GM20000 (cell line): ENCODE measurements at regions not wholly inside any gene's neighbourhood (a gene's known extent, or its start where the extent isn't known, plus 50 kb on each side); places are given as distances from the start of the nearest gene placed in this dataset.
"Not testable (repeated sequence)": the region's sequence is repeated elsewhere in the genome, so short reads cannot be mapped to it uniquely, and the experiment has no call there.

Experiments used
- DNase-seq: peaks from one replicate; pipeline ENCODE4 v3.0.0; 2012; ENCODE audit warnings: low spot score
- CTCF ChIP-seq: IDR thresholded peaks from 2 replicates; pipeline ENCODE4 v1.5.1; 2012; ENCODE audit warnings: mild to moderate bottlenecking, control low read depth; ENCODE audit errors: extremely low read depth, missing control alignments

DNA sequence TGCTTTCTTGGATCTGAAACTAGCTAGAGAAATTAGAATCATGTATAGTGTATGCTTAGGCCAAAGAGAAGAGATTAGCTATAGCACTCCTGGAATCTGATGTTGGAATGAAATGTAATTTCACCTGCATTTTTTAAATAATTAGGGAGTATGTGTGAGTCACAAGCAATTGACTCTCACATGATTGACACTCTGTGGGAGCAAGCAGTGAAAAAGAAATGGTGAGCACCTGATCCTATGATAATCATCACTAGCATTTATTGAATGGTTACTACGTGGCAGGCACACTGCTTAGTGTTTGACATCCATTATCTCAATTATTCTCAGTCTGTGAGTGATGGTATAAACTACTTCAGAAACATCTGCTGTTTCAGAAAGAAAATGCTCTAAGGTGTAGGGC lies 176.6 kb downstream of the NRIP1 start:
- no peak for DNase-seq
- no peak for TF ChIP-seq CTCF

GRCh38 chr21:14886001-14886400 lies 178.8 kb downstream of the NRIP1 start:
- no peak for TF ChIP-seq CTCF
- no peak for DNase-seq

DNA sequence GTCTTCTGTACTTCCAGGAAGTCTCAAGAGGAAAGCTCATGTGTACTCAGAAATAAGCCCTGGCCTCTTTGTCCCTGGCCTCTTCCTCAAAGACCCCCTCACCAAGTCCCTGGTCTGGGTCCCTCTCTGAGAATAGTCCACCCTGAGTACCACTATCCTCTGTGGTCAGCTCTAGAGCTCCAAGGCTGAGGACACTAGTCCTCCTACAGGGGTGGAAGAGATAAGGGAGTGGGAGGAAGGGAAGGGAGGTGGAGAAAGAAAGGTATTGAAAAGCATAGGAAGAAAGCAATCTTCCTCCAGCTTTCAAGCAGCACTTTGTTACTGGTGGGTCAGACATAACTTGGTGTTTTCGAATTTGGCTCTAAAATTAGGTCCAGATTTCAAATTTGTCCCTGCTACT lies 181.4 kb downstream of the NRIP1 start:
- no peak for DNase-seq
- no peak for TF ChIP-seq CTCF

DNA sequence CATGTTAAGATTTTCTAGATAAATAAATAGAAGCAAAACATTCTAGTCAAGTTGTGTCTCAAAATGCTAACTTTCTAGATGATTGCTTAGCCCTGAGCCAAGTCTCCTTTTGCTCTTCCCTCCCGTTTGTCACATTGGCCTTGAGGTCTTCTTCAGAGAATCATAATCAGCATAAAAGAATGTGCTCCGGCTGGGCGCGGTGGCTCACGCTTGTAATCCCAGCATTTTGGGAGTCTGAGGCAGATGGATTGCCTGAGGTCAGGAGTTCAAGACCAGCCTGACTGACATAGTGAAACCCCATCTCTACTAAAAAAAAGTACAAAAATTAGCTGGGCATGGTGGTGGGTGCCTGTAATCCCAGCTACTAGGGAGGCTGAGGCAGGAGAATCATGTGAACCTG lies 182.3 kb downstream of the NRIP1 start:
- not testable (repeated sequence) for DNase-seq

GRCh38 chr21:14881863-14882499 lies 182.8 kb downstream of the NRIP1 start:
- DNase-seq: no peak
- no peak for TF ChIP-seq CTCF

DNA sequence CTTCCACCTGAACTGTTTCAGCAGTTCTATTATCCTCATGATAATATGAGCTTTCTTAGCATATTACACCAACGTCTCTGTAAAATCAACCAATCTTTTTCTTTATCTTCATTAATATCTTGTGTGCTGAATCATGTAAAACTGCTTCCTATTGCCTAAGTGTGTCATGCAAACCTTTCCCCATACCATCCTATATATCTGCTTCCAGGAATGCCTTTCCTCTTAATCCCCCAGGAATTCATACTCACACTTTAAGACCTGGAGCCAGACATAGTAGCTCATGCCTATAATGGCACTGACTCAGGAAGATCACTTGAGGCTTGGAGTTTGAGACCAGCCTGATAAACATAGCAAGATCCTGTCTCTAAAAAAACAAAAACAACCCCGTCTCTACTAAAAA lies 183.9 kb downstream of the NRIP1 start:
- DNase-seq: no peak
- no peak for TF ChIP-seq CTCF

DNA sequence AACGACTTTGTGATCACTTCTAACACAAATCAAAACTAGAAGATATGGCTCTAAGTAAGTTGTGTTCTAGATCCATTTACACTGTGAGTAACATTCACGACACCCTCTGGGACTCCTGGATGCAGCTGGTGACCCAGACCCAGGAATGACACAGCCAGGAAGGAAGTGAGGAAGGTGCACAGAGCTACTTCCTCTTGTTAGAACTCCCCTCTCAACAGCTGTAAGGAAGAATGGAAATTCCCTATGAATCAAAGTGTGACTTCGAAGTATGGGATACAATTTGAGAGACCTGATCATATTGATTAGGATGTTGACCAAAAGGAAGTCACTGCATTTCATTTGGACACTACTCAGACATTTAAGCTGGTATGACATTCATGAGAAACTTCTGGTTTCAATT lies 185.3 kb downstream of the NRIP1 start:
- TF ChIP-seq CTCF: no peak

GRCh38 chr21:14878971-14879370 lies 185.8 kb downstream of the NRIP1 start:
- DNase-seq: no peak
- TF ChIP-seq CTCF: no peak

More for the DNA sequence above, 185.3 kb downstream of the NRIP1 start:
- no peak for DNase-seq
